ENCODE measurements at regions not wholly inside any gene's neighbourhood (a gene's known extent, or its start where the extent isn't known, plus 50 kb on each side); places are given as distances from the start of the nearest gene placed in this dataset.

DNA sequence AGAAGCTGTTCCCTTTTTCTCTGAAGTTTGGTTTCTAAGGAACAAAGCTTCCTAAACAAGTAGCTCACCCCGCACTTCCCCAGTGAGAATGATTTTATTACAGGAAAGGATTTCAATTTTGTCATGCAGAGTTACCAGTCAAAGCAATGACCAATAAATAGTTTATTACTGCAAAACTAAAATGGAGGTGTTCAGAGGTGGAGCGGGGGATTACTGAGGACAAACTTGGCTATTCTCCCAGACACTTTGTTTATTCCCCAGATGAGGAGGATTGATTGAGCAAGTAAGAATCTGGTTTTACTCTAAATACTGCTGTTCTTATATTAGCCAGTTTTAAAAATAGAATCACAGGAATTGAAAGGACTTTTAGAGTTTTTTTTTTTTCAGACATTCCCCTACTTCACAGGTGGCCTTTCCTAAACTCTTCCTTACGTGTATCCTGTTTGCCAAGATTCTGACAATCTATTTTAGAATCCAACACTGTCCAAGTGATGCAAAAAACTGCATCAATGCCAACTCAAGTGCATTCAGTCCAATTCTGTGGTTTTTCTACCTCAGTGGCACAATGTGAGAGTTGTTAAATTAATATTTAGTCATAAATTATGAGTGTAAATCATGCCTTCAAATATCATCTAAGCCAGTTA, 136.1 kb downstream of the TNFSF18 start:
- TF ChIP-seq, protein P1, sequence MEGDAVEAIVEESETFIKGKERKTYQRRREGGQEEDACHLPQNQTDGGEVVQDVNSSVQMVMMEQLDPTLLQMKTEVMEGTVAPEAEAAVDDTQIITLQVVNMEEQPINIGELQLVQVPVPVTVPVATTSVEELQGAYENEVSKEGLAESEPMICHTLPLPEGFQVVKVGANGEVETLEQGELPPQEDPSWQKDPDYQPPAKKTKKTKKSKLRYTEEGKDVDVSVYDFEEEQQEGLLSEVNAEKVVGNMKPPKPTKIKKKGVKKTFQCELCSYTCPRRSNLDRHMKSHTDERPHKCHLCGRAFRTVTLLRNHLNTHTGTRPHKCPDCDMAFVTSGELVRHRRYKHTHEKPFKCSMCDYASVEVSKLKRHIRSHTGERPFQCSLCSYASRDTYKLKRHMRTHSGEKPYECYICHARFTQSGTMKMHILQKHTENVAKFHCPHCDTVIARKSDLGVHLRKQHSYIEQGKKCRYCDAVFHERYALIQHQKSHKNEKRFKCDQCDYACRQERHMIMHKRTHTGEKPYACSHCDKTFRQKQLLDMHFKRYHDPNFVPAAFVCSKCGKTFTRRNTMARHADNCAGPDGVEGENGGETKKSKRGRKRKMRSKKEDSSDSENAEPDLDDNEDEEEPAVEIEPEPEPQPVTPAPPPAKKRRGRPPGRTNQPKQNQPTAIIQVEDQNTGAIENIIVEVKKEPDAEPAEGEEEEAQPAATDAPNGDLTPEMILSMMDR (IDR thresholded peaks at IDR 0.05; ENCODE audit: insufficient read depth, low read length, poor library complexity, severe bottlenecking), result no peak
- DNase-seq (ENCODE audit: low read depth), result no peak
- Histone ChIP-seq H3K36me3 (ENCODE audit: control insufficient read depth, insufficient read depth, low read length) (no peaks in the 10 kb centered on the region), H3K27me3 (ENCODE audit: control insufficient read depth, insufficient read depth, low read length) (no peaks in the 10 kb centered on the region), H3K4me3 (ENCODE audit: low read depth, low read length) (no peak overlapping the region)

DNA sequence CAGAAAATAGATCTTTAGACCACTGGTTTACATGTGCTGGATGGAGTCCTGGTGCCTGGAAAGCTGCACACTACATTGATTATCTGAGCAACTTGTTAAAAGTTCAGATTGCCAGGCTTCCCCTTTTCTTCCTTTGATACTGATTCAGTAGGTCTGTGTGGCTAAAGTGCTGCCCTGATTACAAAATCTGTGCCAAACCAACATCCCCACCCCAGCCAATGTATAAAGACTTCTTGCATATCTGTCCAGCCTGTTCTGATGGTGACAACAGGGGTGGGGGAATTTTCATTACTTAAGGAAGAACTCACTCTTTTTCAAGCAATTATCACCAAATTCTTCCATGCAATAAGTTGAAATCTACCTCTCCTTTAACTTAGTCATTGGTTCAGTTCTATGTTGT, 135.5 kb downstream of the TNFSF18 start:
- Histone ChIP-seq H3K4me3 (ENCODE audit: low read depth, low read length) (no peak overlapping the region), H3K36me3 (ENCODE audit: control insufficient read depth, insufficient read depth, low read length) (no peaks in the 10 kb centered on the region), H3K27me3 (ENCODE audit: control insufficient read depth, insufficient read depth, low read length) (no peaks in the 10 kb centered on the region)
- TF ChIP-seq, protein P1 (IDR thresholded peaks at IDR 0.05; ENCODE audit: insufficient read depth, low read length, poor library complexity, severe bottlenecking), result no peak
- DNase-seq (ENCODE audit: low read depth), result no peak

DNA sequence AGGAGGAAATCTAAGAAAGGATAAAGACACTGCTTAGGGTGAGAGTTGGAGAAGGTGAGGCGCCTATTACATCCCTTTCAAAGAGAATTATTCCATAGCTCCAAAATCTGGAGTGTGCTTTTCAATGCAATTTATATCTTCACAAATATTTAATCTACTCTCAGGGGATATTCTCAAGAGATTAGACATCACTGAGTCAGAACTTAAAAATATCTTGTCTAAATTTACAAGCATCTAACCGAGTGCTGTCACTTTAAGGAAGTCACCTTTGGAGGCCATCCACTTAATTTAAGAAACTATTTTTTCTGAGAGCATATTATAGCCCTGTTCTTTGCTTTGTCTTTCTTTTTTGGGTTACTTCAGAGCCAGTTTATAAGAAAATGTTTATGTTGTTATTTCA, 134.6 kb downstream of the TNFSF18 start:
- Histone ChIP-seq H3K36me3 (ENCODE audit: control insufficient read depth, insufficient read depth, low read length) (no peaks in the 10 kb centered on the region), H3K4me3 (ENCODE audit: low read depth, low read length) (no peak overlapping the region), H3K27me3 (ENCODE audit: control insufficient read depth, insufficient read depth, low read length) (no peaks in the 10 kb centered on the region)
- no peak for DNase-seq (ENCODE audit: low read depth)
- TF ChIP-seq, protein P1 (IDR thresholded peaks at IDR 0.05; ENCODE audit: insufficient read depth, low read length, poor library complexity, severe bottlenecking), result no peak

GRCh38 chr1:172917972-172918371, 132.8 kb downstream of the TNFSF18 start:
- no peaks in the 10 kb centered on the region for H3K36me3 ChIP-seq (ENCODE audit: control insufficient read depth, insufficient read depth, low read length)
- H3K4me3 ChIP-seq (ENCODE audit: low read depth, low read length), result no peak overlapping the region
- peak; percentile 85 for DNase-seq (ENCODE audit: low read depth)
- TF ChIP-seq, protein P1 (IDR thresholded peaks at IDR 0.05; ENCODE audit: insufficient read depth, low read length, poor library complexity, severe bottlenecking), result no peak
- H3K27me3 ChIP-seq (ENCODE audit: control insufficient read depth, insufficient read depth, low read length), result no peaks in the 10 kb centered on the region

- Histone ChIP-seq H3K27me3 (ENCODE audit: control insufficient read depth, insufficient read depth, low read length) (no peaks in the 10 kb centered on the region), H3K36me3 (ENCODE audit: control insufficient read depth, insufficient read depth, low read length) (no peaks in the 10 kb centered on the region), H3K4me3 (ENCODE audit: low read depth, low read length) (no peak overlapping the region)
- TF ChIP-seq, protein P1 (IDR thresholded peaks at IDR 0.05; ENCODE audit: insufficient read depth, low read length, poor library complexity, severe bottlenecking), result no peak
- no peak for DNase-seq (ENCODE audit: low read depth)
These were observed 132.3 kb downstream of the TNFSF18 start for GRCh38 chr1:172918478-172918877.

DNA sequence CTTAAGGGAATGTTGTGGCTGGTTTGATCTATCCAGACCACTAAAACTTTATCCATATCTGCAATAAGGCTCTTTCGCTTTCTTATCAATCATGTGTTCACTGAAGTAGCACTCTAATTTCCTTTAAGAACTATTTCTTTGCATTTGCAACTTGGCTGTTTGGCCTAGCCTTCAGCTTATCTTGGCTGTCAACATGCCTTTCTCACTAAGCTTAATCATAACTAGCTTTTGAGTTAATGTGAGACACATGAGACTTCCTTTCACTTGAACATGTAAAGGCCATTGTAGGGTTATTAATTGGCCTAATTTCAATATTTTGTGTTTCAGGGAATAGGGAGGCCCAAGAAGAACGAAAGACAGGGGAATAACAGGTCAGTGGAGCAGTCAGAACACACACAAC, 124.7 kb downstream of the TNFSF18 start:
- Histone ChIP-seq H3K36me3 (ENCODE audit: control insufficient read depth, insufficient read depth, low read length) (no peaks in the 10 kb centered on the region), H3K4me3 (ENCODE audit: low read depth, low read length) (no peak overlapping the region), H3K27me3 (ENCODE audit: control insufficient read depth, insufficient read depth, low read length) (no peaks in the 10 kb centered on the region)
- no peak for DNase-seq (ENCODE audit: low read depth)
- TF ChIP-seq, protein P1 (IDR thresholded peaks at IDR 0.05; ENCODE audit: insufficient read depth, low read length, poor library complexity, severe bottlenecking), result no peak
